B cell (primary cell): ENCODE measurements at regions not wholly inside any gene's neighbourhood (a gene's known extent, or its start where the extent isn't known, plus 50 kb on each side); places are given as distances from the start of the nearest gene placed in this dataset.

Experiments used
- ATAC-seq: fragments of 200-7000 bp; cut with Tn5 transposase; one replicate; pipeline ENCODE4 v1.10.0; 2021; ENCODE audit warnings: low read depth, mild to moderate bottlenecking, moderate number of reproducible peaks, moderate library complexity
- CTCF ChIA-PET: fragments of 350-600 bp; sonication (Branson Sonifier 250); formaldehyde crosslinking; loops from one replicate; lab custom pipeline; 2021; ENCODE audit warnings: antibody characterized with exemption, inconsistent platforms; lab: Charles Lee
- POLR2A ChIA-PET: fragments of 350-600 bp; sonication (Branson Sonifier 250); formaldehyde crosslinking; loops from one replicate; lab custom pipeline; 2021; ENCODE audit warnings: antibody characterized with exemption; lab: Charles Lee
- DNase-seq: peaks from one replicate; pipeline ENCODE4 v3.0.0; 2013
- H2AFZ ChIP-seq: 2 replicates; pipeline ENCODE4 v1.6.1; 2012; ENCODE audit warnings: mild to moderate bottlenecking, low read depth, low read length; ENCODE audit not compliant: insufficient read depth, poor library complexity, severe bottlenecking
- H3K27ac ChIP-seq, 2 donors: 1 replicate in 1 of 2; 2 replicates in 1 of 2; pipeline ENCODE4 v1.5.1; 2012 to 2013; ENCODE audit warnings: low read length in 2 of 2, mild to moderate bottlenecking in 2 of 2, moderate library complexity in 1 of 2
- H3K27me3 ChIP-seq, 4 experiments: fragments of 200-600 bp in 1 of 4; sonication (generic) in 1 of 4; replicated peaks in 1 of 4; 1 replicate in 2 of 4; 2 replicates in 2 of 4; pipeline versions ENCODE4 v1.6.1 to v1.7.0; 2013 to 2016; ENCODE audit warnings: low read length in 3 of 4, mild to moderate bottlenecking in 2 of 4, mixed read lengths in 1 of 4, moderate library complexity in 1 of 4; ENCODE audit not compliant: insufficient read depth in 4 of 4, control insufficient read depth in 3 of 4; ENCODE audit errors: control extremely low read depth in 1 of 4
- H3K36me3 ChIP-seq, 2 experiments: replicated peaks in 1 of 2; 1 replicate in 1 of 2; 2 replicates in 1 of 2; pipeline versions ENCODE4 v1.6.1 to v1.7.1; 2013; ENCODE audit warnings: low read length in 1 of 2; ENCODE audit not compliant: insufficient read depth in 2 of 2, control insufficient read depth in 1 of 2; ENCODE audit errors: control extremely low read depth in 1 of 2, extremely low read depth in 1 of 2
- H3K4me1 ChIP-seq, 2 donors: fragments of 200-600 bp in 1 of 2; sonication (generic) in 1 of 2; 1 replicate in 1 of 2; 2 replicates in 1 of 2; pipeline versions ENCODE4 v1.5.1 to v1.6.1; 2013 to 2017; ENCODE audit warnings: low read length in 2 of 2; ENCODE audit not compliant: control insufficient read depth in 2 of 2, insufficient read depth in 2 of 2
- H3K4me2 ChIP-seq: replicated peaks from 2 replicates; pipeline ENCODE3; 2012; ENCODE audit warnings: mild to moderate bottlenecking, low read depth, low read length; ENCODE audit not compliant: poor library complexity, severe bottlenecking
- H3K4me3 ChIP-seq, 5 experiments: fragments of 200-600 bp in 1 of 5; sonication (generic) in 1 of 5; 1 replicate in 3 of 5; 2 replicates in 2 of 5; pipeline versions ENCODE4 v1.5.1 to v1.7.0; 2011 to 2016; ENCODE audit warnings: low read length in 4 of 5, mild to moderate bottlenecking in 4 of 5, low read depth in 2 of 5, control low read depth in 1 of 5, moderate library complexity in 1 of 5; ENCODE audit not compliant: insufficient read depth in 1 of 5; ENCODE audit errors: control extremely low read depth in 1 of 5, extremely low read depth in 1 of 5
- H3K79me2 ChIP-seq: fragments of 200-600 bp; sonication (generic); one replicate; pipeline ENCODE4 v1.6.0; 2016; ENCODE audit warnings: low read length; ENCODE audit not compliant: control insufficient read depth, insufficient read depth
- H3K9ac ChIP-seq: fragments of 200-600 bp; sonication (generic); 2 replicates; pipeline ENCODE4 v1.6.1; 2017; ENCODE audit warnings: mild to moderate bottlenecking, low read length, moderate library complexity
- H3K9me3 ChIP-seq, 3 donors: one replicate each; pipeline versions ENCODE4 v1.6.1 to v1.7.1; 2013; ENCODE audit warnings: low read length in 2 of 3; ENCODE audit not compliant: control insufficient read depth in 2 of 3, insufficient read depth in 1 of 3; ENCODE audit errors: control extremely low read depth in 1 of 3
- H4K20me1 ChIP-seq: 2 replicates; pipeline ENCODE4 v1.6.0; 2012; ENCODE audit warnings: mild to moderate bottlenecking, low read length; ENCODE audit not compliant: insufficient read depth, control insufficient read depth, poor library complexity, severe bottlenecking
- H3K27ac Mint-ChIP-seq: one replicate; pipeline ENCODE4 v1.8.0; 2021; ENCODE audit warnings: mixed read lengths
- H3K27me3 Mint-ChIP-seq: one replicate; pipeline ENCODE4 v1.8.0; 2021; ENCODE audit warnings: mixed read lengths
- H3K4me1 Mint-ChIP-seq: one replicate; pipeline ENCODE4 v1.8.0; 2021; ENCODE audit warnings: mixed read lengths
- H3K4me3 Mint-ChIP-seq: one replicate; pipeline ENCODE4 v1.8.0; 2021; ENCODE audit warnings: mixed read lengths
- H3K9me3 Mint-ChIP-seq: one replicate; pipeline ENCODE4 v1.8.0; 2022; ENCODE audit warnings: mixed read lengths; ENCODE audit not compliant: insufficient read depth
- EZH2 ChIP-seq: IDR thresholded peaks from 2 replicates; pipeline ENCODE4 v1.6.1; 2012; ENCODE audit warnings: borderline replicate concordance, low read depth, mild to moderate bottlenecking, moderate library complexity, low read length; ENCODE audit not compliant: insufficient read depth, poor library complexity, severe bottlenecking
- WGBS: methylation state at CpG from one replicate; pipeline ENCODE4 v1.1.5; 2013; ENCODE audit warnings: missing lambda C conversion rate; ENCODE audit not compliant: insufficient coverage; 5-methylcytosine and 5-hydroxymethylcytosine counted together
- intact Hi-C: fragments of 100-400 bp; cut with micrococcal nuclease; formaldehyde crosslinking; loops from one replicate; pipeline ENCODE4 v1.10.0; 2022
- TF ChIP-seq, protein P1 (sequence below): fragments of 200-600 bp; IDR thresholded peaks from one replicate; pipeline ENCODE4 v1.8.0; 2022; ENCODE audit warnings: antibody characterized with exemption, mild to moderate bottlenecking

DNA sequence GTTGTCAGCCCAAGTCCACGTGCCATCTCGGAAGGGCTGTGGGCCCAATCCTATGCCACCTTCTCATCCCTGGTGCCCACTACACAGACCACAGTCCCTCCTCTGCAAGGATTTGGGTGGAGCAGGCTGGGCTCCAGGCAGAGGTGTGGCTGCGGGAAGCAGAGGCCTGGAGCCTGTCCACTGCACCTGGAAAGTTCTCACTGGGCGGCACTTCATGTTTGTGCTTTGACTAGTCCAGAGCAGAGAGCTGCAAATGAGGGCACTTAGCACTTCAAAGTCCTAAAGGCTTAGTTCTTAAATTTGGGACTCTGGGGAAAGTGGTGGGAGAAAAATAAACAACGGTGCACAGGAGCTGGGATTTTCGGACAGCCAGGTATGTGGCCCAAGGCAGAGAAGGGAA is 308.9 kb upstream of the POU3F3 start:
- no peaks in the 10 kb centered on the region for H3K4me1 ChIP-seq
- no peak overlapping the region for H3K4me2 ChIP-seq
- no peak overlapping the region for H3K27ac Mint-ChIP-seq
- H3K9ac ChIP-seq = no peak overlapping the region
- CTCF ChIA-PET = no interaction called here
- POLR2A ChIA-PET = no interaction called here
- no peak for TF ChIP-seq EZH2
- TF ChIP-seq, protein P1, sequence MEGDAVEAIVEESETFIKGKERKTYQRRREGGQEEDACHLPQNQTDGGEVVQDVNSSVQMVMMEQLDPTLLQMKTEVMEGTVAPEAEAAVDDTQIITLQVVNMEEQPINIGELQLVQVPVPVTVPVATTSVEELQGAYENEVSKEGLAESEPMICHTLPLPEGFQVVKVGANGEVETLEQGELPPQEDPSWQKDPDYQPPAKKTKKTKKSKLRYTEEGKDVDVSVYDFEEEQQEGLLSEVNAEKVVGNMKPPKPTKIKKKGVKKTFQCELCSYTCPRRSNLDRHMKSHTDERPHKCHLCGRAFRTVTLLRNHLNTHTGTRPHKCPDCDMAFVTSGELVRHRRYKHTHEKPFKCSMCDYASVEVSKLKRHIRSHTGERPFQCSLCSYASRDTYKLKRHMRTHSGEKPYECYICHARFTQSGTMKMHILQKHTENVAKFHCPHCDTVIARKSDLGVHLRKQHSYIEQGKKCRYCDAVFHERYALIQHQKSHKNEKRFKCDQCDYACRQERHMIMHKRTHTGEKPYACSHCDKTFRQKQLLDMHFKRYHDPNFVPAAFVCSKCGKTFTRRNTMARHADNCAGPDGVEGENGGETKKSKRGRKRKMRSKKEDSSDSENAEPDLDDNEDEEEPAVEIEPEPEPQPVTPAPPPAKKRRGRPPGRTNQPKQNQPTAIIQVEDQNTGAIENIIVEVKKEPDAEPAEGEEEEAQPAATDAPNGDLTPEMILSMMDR = no peak
- H4K20me1 ChIP-seq = no peaks in the 10 kb centered on the region
- ATAC-seq (no peak), DNase-seq (no peak)
- no peaks in the 10 kb centered on the region for H3K27me3 ChIP-seq
- H3K27ac ChIP-seq = no peak overlapping the region
- intact Hi-C loops = no loop called here
- H3K9me3 Mint-ChIP-seq = no peaks in the 10 kb centered on the region
- no peak overlapping the region for H2AFZ ChIP-seq
- H3K9me3 ChIP-seq = peaks cover 0 to 3% (median 0%) of the 10 kb centered on the region in 3 donors
- no peaks in the 10 kb centered on the region for H3K79me2 ChIP-seq
- no peak overlapping the region for H3K4me3 ChIP-seq
- H3K27me3 Mint-ChIP-seq = peaks cover 3% of the 10 kb centered on the region
- no peak overlapping the region for H3K4me3 Mint-ChIP-seq
- H3K4me1 Mint-ChIP-seq = no peaks in the 10 kb centered on the region
- no peaks in the 10 kb centered on the region for H3K36me3 ChIP-seq
- 96% methylated on average over 6 of the region's 6 CpGs for WGBS

DNA sequence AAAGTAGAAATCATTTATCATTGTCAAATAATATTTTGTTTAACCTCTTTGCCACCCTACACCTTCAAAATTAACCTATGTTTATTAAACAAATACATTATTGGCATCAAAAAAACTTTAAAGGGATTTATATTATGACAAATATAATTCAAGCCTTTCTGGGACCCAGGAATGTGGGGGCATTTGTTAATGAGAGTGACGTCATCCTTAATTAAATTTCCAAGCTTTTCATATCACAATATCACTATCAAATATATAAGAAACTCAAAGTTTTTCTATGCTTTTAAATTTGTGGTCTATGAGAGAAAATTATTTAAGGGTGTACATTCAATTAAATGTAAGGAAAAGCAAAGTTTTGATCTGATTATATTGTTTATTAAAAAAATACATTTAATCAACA is 307.4 kb upstream of the POU3F3 start:
- H3K9ac ChIP-seq = no peak overlapping the region
- no CpG with 5 or more reads among the region's 1 CpG for WGBS
- H3K4me1 Mint-ChIP-seq = no peaks in the 10 kb centered on the region
- ChIA-PET CTCF (no interaction called here), POLR2A (no interaction called here)
- H3K27me3 Mint-ChIP-seq = peaks cover 3% of the 10 kb centered on the region
- no peak overlapping the region for H3K4me3 ChIP-seq
- no peaks in the 10 kb centered on the region for H3K79me2 ChIP-seq
- ATAC-seq = no peak
- intact Hi-C loops = no loop called here
- TF ChIP-seq, protein P1 = no peak
- no peak for TF ChIP-seq EZH2
- H2AFZ ChIP-seq = no peak overlapping the region
- H3K27ac Mint-ChIP-seq = no peak overlapping the region
- no peak overlapping the region for H3K4me3 Mint-ChIP-seq
- no peaks in the 10 kb centered on the region for H4K20me1 ChIP-seq
- no peaks in the 10 kb centered on the region for H3K36me3 ChIP-seq
- H3K4me1 ChIP-seq = no peaks in the 10 kb centered on the region
- H3K9me3 ChIP-seq = peaks cover 0 to 2% (median 0%) of the 10 kb centered on the region in 3 donors
- no peak for DNase-seq
- no peak overlapping the region for H3K27ac ChIP-seq
- no peaks in the 10 kb centered on the region for H3K9me3 Mint-ChIP-seq
- H3K27me3 ChIP-seq = no peaks in the 10 kb centered on the region
- no peak overlapping the region for H3K4me2 ChIP-seq
